Smooth muscle cell of the brain vasculature (primary cell): ENCODE measurements at regions not wholly inside any gene's neighbourhood (a gene's known extent, or its start where the extent isn't known, plus 50 kb on each side); places are given as distances from the start of the nearest gene placed in this dataset.

Source experiments
- DNase-seq: peaks from one replicate; pipeline ENCODE4 v3.0.0-alpha.2; 2012; ENCODE audit warnings: low read depth, low spot score

- DNase-seq: no peak
These were observed 57.3 kb downstream of the MAF start for GRCh38 chr16:79543219-79543618.

GRCh38 chr16:79542237-79542774, 58.2 kb downstream of the MAF start:
- DNase-seq: no peak

GRCh38 chr16:79540825-79541595, 59.5 kb downstream of the MAF start:
- DNase-seq: no peak

GRCh38 chr16:79537584-79537983, 63.0 kb downstream of the MAF start:
- no peak for DNase-seq

- DNase-seq: no peak
These were observed 63.6 kb downstream of the MAF start for GRCh38 chr16:79536958-79537357.

- no peak for DNase-seq
These were observed 65.4 kb downstream of the MAF start for GRCh38 chr16:79535130-79535529.

GRCh38 chr16:79534143-79534542, 66.4 kb downstream of the MAF start:
- no peak for DNase-seq

GRCh38 chr16:79533292-79533691, 67.2 kb downstream of the MAF start:
- no peak for DNase-seq

- DNase-seq: no peak
These were observed 67.8 kb downstream of the MAF start for GRCh38 chr16:79532785-79533184.

- DNase-seq: no peak
These were observed 68.3 kb downstream of the MAF start for GRCh38 chr16:79532273-79532672.

- DNase-seq: no peak
These were observed 72.2 kb downstream of the MAF start for GRCh38 chr16:79528338-79528737.

- no peak for DNase-seq
These were observed 76.6 kb downstream of the MAF start for GRCh38 chr16:79523971-79524370.

GRCh38 chr16:79519448-79519847, 81.1 kb downstream of the MAF start:
- DNase-seq: no peak

GRCh38 chr16:79517156-79517555, 83.4 kb downstream of the MAF start:
- DNase-seq: no peak

- DNase-seq: no peak
These were observed 89.7 kb downstream of the MAF start for GRCh38 chr16:79510879-79511278.

- no peak for DNase-seq
These were observed 90.6 kb downstream of the MAF start for GRCh38 chr16:79509906-79510305.

GRCh38 chr16:79509211-79509631, 91.3 kb downstream of the MAF start:
- DNase-seq: no peak

GRCh38 chr16:79508294-79508693, 92.2 kb downstream of the MAF start:
- DNase-seq: no peak

- DNase-seq: no peak
These were observed 95.2 kb downstream of the MAF start for GRCh38 chr16:79505344-79505743.

- DNase-seq: no peak
These were observed 97.0 kb downstream of the MAF start for GRCh38 chr16:79503511-79503910.

GRCh38 chr16:79501446-79501845, 99.1 kb downstream of the MAF start:
- DNase-seq: no peak

- no peak for DNase-seq
These were observed 99.7 kb downstream of the MAF start for GRCh38 chr16:79500866-79501265.

- DNase-seq: no peak
These were observed 100.3 kb downstream of the MAF start for GRCh38 chr16:79500286-79500685.

GRCh38 chr16:79498928-79499327, 101.6 kb downstream of the MAF start:
- DNase-seq: no peak
